Astrocyte of the spinal cord (primary cell): ENCODE measurements at regions not wholly inside any gene's neighbourhood (a gene's known extent, or its start where the extent isn't known, plus 50 kb on each side); places are given as distances from the start of the nearest gene placed in this dataset.
A peak's percentile ranks its signal among the peaks of the same experiment; 100 is the strongest.
"Not testable (repeated sequence)": the region's sequence is repeated elsewhere in the genome, so short reads cannot be mapped to it uniquely, and the experiment has no call there.

ENCODE experiments used
- DNase-seq: peaks from one replicate; pipeline ENCODE4 v3.0.0; 2011; ENCODE audit warnings: low read depth, low spot score
- H3K4me3 ChIP-seq: 2 replicates; pipeline ENCODE4 v1.5.1; 2011; ENCODE audit warnings: low read depth, mild to moderate bottlenecking, low read length, moderate library complexity
- CTCF ChIP-seq: IDR thresholded peaks from 2 replicates; pipeline ENCODE4 v1.5.1; 2012; ENCODE audit warnings: low read depth, mild to moderate bottlenecking, low read length, inconsistent platforms
- in situ Hi-C: cut with HindIII; loops from 2 replicates; pipeline ENCODE4 v1.10.0; 2017; ENCODE audit warnings: low sequenced_read_pairs

GRCh38 chr3:81197386-81197785 is 564.1 kb downstream of the GBE1 start:
- no peak for TF ChIP-seq CTCF
- DNase-seq = no peak
- no peak overlapping the region for H3K4me3 ChIP-seq
- in situ Hi-C loops = no loop called here

- peak; percentile 36 for DNase-seq
- in situ Hi-C loops = no loop called here
- no peak overlapping the region for H3K4me3 ChIP-seq
- TF ChIP-seq CTCF = no peak
Observed at GRCh38 chr3:81195478-81195877, 566.0 kb downstream of the GBE1 start.

GRCh38 chr3:81186412-81186811 is 575.0 kb downstream of the GBE1 start:
- in situ Hi-C loops = no loop called here
- TF ChIP-seq CTCF = no peak
- DNase-seq = no peak
- H3K4me3 ChIP-seq = no peak overlapping the region

GRCh38 chr3:81182086-81182875 is 579.2 kb downstream of the GBE1 start:
- in situ Hi-C loops, H3K4me3 ChIP-seq, DNase-seq: not testable (repeated sequence)

- no peak overlapping the region for H3K4me3 ChIP-seq
- DNase-seq = no peak
- TF ChIP-seq CTCF = peak; percentile 20
- in situ Hi-C loops = no loop called here
Observed at GRCh38 chr3:81173514-81173913, 587.9 kb downstream of the GBE1 start.

- H3K4me3 ChIP-seq = no peak overlapping the region
- in situ Hi-C loops = no loop called here
- no peak for DNase-seq
- TF ChIP-seq CTCF = no peak
Observed at GRCh38 chr3:81170298-81170697, 591.1 kb downstream of the GBE1 start.

- TF ChIP-seq CTCF = no peak
- in situ Hi-C loops = no loop called here
- no peak overlapping the region for H3K4me3 ChIP-seq
- DNase-seq = no peak
Observed at GRCh38 chr3:81164806-81165205, 596.6 kb downstream of the GBE1 start.
